SW480 (cell line): ENCODE measurements at regions not wholly inside any gene's neighbourhood (a gene's known extent, or its start where the extent isn't known, plus 50 kb on each side); places are given as distances from the start of the nearest gene placed in this dataset.
"Not testable (repeated sequence)": the region's sequence is repeated elsewhere in the genome, so short reads cannot be mapped to it uniquely, and the experiment has no call there.

ENCODE experiments used
- DNase-seq: peaks from one replicate; pipeline ENCODE4 v3.0.0-alpha.2; 2016; ENCODE audit warnings: low spot score

GRCh38 chr6:100322886-100323285, 141.8 kb downstream of the SIM1 start:
- DNase-seq: no peak

GRCh38 chr6:100320686-100321085, 144.0 kb downstream of the SIM1 start:
- DNase-seq: no peak

GRCh38 chr6:100317031-100317430, 147.7 kb downstream of the SIM1 start:
- DNase-seq: no peak

- no peak for DNase-seq
Observed at GRCh38 chr6:100314186-100314585, 150.5 kb downstream of the SIM1 start.

GRCh38 chr6:100311707-100312251, 152.9 kb downstream of the SIM1 start:
- DNase-seq: no peak

GRCh38 chr6:100309174-100309573, 155.5 kb downstream of the SIM1 start:
- DNase-seq: no peak

- no peak for DNase-seq
Observed at GRCh38 chr6:100307561-100307960, 157.2 kb downstream of the SIM1 start.

GRCh38 chr6:100305209-100305869, 159.4 kb downstream of the SIM1 start:
- DNase-seq: no peak

GRCh38 chr6:100304575-100304974, 160.1 kb downstream of the SIM1 start:
- DNase-seq: no peak

GRCh38 chr6:100301731-100302130, 163.0 kb downstream of the SIM1 start:
- DNase-seq: no peak

GRCh38 chr6:100300221-100300736, 164.4 kb downstream of the SIM1 start:
- DNase-seq: peak; percentile 87

GRCh38 chr6:100296810-100297544, 167.7 kb downstream of the SIM1 start:
- peak; percentile 65 for DNase-seq

GRCh38 chr6:100295172-100295571, 169.5 kb downstream of the SIM1 start:
- DNase-seq: not testable (repeated sequence)

GRCh38 chr6:100289285-100289684, 175.4 kb downstream of the SIM1 start:
- no peak for DNase-seq

- DNase-seq: no peak
Observed at GRCh38 chr6:100288311-100288710, 176.4 kb downstream of the SIM1 start.

GRCh38 chr6:100283285-100283684, 181.4 kb downstream of the SIM1 start:
- DNase-seq: peak; percentile 46

- no peak for DNase-seq
Observed at GRCh38 chr6:100281471-100281901, 183.2 kb downstream of the SIM1 start.

GRCh38 chr6:100276311-100277057, 188.2 kb downstream of the SIM1 start:
- no peak for DNase-seq

- no peak for DNase-seq
Observed at GRCh38 chr6:100274147-100274546, 190.6 kb downstream of the SIM1 start.

GRCh38 chr6:100271625-100272024, 193.1 kb downstream of the SIM1 start:
- no peak for DNase-seq

- DNase-seq: no peak
Observed at GRCh38 chr6:100271202-100271601, 193.5 kb downstream of the SIM1 start.

GRCh38 chr6:100269189-100269588, 195.5 kb downstream of the SIM1 start:
- DNase-seq: no peak
